OCI-LY1 (cell line): ENCODE measurements at regions not wholly inside any gene's neighbourhood (a gene's known extent, or its start where the extent isn't known, plus 50 kb on each side); places are given as distances from the start of the nearest gene placed in this dataset.

ENCODE experiments used
- CTCF ChIP-seq: fragments of 200-600 bp; sonication (generic), shearing (Covaris generic); IDR thresholded peaks from 2 replicates; pipeline ENCODE4 v1.5.1; 2017; ENCODE audit warnings: mild to moderate bottlenecking, antibody characterized with exemption, low read length, moderate library complexity, mixed read lengths
- EZH2 ChIP-seq: fragments of 200-600 bp; sonication (generic), shearing (Covaris generic); IDR thresholded peaks from 2 replicates; pipeline ENCODE4 v1.8.0; 2017; ENCODE audit warnings: borderline replicate concordance, mixed run types, mild to moderate bottlenecking, antibody characterized with exemption, low read length, moderate library complexity, mixed read lengths

- TF ChIP-seq CTCF (no peak), EZH2 (no peak)
Measured at GRCh38 chr10:21076381-21076780, 179.3 kb upstream of the NEBL start.
